Cardiac muscle cell (in vitro differentiated cells and primary cell): ENCODE measurements at regions not wholly inside any gene's neighbourhood (a gene's known extent, or its start where the extent isn't known, plus 50 kb on each side); places are given as distances from the start of the nearest gene placed in this dataset.

Experiments used
- DNase-seq, 2 donors: peaks; one replicate each; pipeline versions ENCODE4 v3.0.0 to v3.0.0-alpha.2; 2010 to 2017; ENCODE audit warnings: low read depth in 1 of 2, low spot score in 1 of 2
- H3K27ac ChIP-seq: fragments of 200-600 bp; sonication (generic); 2 replicates; pipeline ENCODE4 v1.5.1; 2016
- H3K27me3 ChIP-seq: fragments of 200-600 bp; sonication (generic); 2 replicates; pipeline ENCODE4 v1.6.0; 2016; ENCODE audit warnings: control low read depth
- H3K36me3 ChIP-seq: fragments of 200-600 bp; sonication (generic); 2 replicates; pipeline ENCODE4 v1.5.1; 2016; ENCODE audit warnings: control low read depth
- H3K4me1 ChIP-seq: fragments of 200-600 bp; sonication (generic); 2 replicates; pipeline ENCODE4 v1.8.1; 2017; ENCODE audit warnings: low read depth, mild to moderate bottlenecking, mixed run types
- H3K4me3 ChIP-seq: fragments of 200-600 bp; sonication (generic); 2 replicates; pipeline ENCODE4 v1.5.1; 2016; ENCODE audit warnings: mild to moderate bottlenecking
- H3K9me3 ChIP-seq: fragments of 200-600 bp; sonication (generic); 2 replicates; pipeline ENCODE4 v1.5.1; 2017; ENCODE audit warnings: low read depth, mild to moderate bottlenecking, control low read depth
- TF ChIP-seq, protein P1 (sequence below): IDR thresholded peaks from 2 replicates; pipeline ENCODE4 v1.5.1; 2012; ENCODE audit warnings: low read depth, mild to moderate bottlenecking, low read length

DNA sequence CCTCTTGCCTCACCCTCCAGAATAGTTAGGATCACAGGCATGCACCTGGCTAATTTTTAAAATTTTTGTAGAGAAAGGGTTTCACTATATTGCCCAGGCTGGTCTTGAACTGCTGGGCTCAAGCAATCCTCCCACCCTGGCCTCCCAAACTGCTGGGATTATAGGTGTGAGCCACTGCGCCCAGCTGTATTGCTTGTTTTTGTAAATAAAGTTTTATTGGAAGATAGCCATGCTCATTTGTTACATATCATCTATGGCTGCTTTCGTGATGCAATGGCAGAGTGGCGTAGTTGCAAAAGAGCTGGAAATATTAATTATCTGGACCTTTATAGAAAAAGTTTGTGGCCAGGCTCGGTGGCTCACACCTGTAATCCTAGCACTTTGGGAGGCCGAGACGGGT, 109.4 kb upstream of the SPRED2 start:
- Histone ChIP-seq H3K4me3 (no peak overlapping the region), H3K27me3 (no peaks in the 10 kb centered on the region), H3K27ac (no peak overlapping the region), H3K36me3 (no peaks in the 10 kb centered on the region), H3K4me1 (no peaks in the 10 kb centered on the region), H3K9me3 (no peaks in the 10 kb centered on the region)
- no peak for DNase-seq
- TF ChIP-seq, protein P1, sequence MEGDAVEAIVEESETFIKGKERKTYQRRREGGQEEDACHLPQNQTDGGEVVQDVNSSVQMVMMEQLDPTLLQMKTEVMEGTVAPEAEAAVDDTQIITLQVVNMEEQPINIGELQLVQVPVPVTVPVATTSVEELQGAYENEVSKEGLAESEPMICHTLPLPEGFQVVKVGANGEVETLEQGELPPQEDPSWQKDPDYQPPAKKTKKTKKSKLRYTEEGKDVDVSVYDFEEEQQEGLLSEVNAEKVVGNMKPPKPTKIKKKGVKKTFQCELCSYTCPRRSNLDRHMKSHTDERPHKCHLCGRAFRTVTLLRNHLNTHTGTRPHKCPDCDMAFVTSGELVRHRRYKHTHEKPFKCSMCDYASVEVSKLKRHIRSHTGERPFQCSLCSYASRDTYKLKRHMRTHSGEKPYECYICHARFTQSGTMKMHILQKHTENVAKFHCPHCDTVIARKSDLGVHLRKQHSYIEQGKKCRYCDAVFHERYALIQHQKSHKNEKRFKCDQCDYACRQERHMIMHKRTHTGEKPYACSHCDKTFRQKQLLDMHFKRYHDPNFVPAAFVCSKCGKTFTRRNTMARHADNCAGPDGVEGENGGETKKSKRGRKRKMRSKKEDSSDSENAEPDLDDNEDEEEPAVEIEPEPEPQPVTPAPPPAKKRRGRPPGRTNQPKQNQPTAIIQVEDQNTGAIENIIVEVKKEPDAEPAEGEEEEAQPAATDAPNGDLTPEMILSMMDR, result no peak

DNA sequence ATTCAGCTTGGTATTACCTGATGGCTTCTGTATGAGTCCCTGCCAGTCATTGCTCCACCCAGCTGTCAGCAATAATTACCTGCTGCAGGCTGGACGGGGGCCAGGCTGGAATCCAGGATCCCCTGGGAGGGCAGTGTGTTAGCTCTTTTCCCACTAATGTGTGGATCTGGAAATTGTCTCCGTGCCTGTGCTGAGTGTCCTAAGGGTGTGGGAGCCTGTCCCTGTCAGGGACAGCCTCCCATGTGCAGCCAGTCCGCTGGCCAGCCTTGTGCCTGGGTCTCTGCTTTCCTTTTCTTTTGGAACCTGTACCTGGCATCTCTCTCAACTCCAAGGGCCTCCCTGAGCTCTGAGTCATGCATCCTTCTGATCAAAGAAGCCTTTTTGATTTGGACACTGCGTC, 107.2 kb upstream of the SPRED2 start:
- Histone ChIP-seq H3K9me3 (no peaks in the 10 kb centered on the region), H3K4me1 (no peaks in the 10 kb centered on the region), H3K27me3 (no peaks in the 10 kb centered on the region), H3K27ac (no peak overlapping the region), H3K4me3 (no peak overlapping the region), H3K36me3 (no peaks in the 10 kb centered on the region)
- peak in 1 of 2 donors; percentile 19 for DNase-seq
- TF ChIP-seq, protein P1, result no peak

DNA sequence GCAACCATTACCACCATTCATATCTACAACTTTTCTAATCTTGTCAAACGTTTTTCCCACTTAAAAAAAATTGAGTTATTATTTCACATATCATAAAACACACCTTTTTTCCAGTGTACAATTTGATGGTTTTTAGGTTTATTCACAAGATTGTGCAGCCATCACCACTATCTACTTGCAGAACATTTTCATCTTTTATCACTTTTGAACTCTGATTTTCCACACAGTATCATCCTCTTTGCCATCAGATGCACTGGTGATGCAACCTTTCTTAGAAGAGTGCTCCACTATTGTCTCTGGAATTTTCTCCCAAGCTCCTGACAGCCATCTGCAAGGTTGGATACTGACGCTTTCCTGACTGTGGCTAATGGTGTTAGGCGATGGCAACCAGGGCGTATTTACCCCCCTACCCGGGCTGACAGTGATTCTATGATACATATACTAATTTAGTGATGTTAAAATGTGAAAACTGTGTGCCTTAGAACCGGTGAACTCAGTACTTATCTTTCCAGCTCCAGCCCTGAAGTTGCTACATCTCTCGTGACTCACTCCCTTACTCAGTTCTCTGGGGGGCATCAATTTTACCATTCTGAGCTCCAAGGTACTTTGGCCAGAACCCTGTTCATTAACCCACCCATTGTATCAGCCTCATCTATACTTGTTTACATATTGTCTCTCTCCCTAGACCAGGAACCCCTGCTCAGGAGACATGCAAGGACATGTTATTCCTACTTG, 105.4 kb upstream of the SPRED2 start:
- TF ChIP-seq, protein P1, result no peak
- no peak overlapping the region for H3K27ac ChIP-seq
- no peaks in the 10 kb centered on the region for H3K9me3 ChIP-seq
- H3K36me3 ChIP-seq, result no peaks in the 10 kb centered on the region
- no peak overlapping the region for H3K4me3 ChIP-seq
- no peaks in the 10 kb centered on the region for H3K4me1 ChIP-seq
- peak in 1 of 2 donors; percentile 48 for DNase-seq
- no peaks in the 10 kb centered on the region for H3K27me3 ChIP-seq

DNA sequence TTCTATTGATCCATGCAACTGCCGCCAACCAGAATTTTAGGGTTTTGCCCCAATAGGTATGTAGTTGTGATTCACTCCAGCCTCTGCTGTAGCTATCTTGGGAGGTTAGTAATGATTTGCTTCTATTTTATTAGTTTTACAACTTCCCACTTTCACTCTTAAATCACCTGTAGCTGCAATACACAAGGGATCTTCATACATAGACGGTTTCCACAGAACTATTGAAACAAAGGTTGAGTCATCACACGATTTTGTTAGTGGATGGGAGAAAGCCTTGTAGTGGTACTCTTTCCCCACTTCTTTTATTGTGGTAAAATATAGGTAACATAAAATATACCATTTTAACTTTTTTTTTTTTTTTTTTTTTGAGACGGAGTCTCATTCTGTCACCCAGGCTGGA, 104.2 kb upstream of the SPRED2 start:
- no peak overlapping the region for H3K4me3 ChIP-seq
- H3K9me3 ChIP-seq, result no peaks in the 10 kb centered on the region
- no peaks in the 10 kb centered on the region for H3K4me1 ChIP-seq
- TF ChIP-seq, protein P1, result no peak
- DNase-seq, result no peak
- H3K36me3 ChIP-seq, result no peaks in the 10 kb centered on the region
- no peak overlapping the region for H3K27ac ChIP-seq
- no peaks in the 10 kb centered on the region for H3K27me3 ChIP-seq

DNA sequence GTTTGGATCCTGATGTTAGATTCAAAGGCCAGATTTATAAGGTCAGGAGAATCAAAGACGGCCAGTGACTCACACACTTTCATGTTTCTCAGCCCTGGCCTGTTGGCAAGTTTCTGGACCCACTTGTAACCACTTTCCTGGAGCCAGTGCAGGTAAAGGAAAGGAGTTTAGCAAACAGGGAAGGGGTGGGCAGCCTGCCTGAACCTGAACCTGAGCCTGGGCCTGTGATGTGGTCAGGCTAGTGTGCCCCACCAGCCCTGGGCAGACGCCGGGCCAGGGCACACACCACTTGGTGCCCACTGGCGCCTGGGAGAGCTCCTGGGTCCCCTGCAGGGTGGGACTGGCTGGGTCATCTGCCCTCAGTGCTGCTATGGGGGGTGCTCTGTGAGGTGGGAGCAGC, 100.5 kb upstream of the SPRED2 start:
- no peak for DNase-seq
- no peaks in the 10 kb centered on the region for H3K4me1 ChIP-seq
- no peak overlapping the region for H3K27ac ChIP-seq
- no peaks in the 10 kb centered on the region for H3K36me3 ChIP-seq
- H3K27me3 ChIP-seq, result no peaks in the 10 kb centered on the region
- TF ChIP-seq, protein P1, result no peak
- H3K4me3 ChIP-seq, result no peak overlapping the region
- no peaks in the 10 kb centered on the region for H3K9me3 ChIP-seq
